HG02884 (cell line): ENCODE measurements at regions not wholly inside any gene's neighbourhood (a gene's known extent, or its start where the extent isn't known, plus 50 kb on each side); places are given as distances from the start of the nearest gene placed in this dataset.
"Not testable (repeated sequence)": the region's sequence is repeated elsewhere in the genome, so short reads cannot be mapped to it uniquely, and the experiment has no call there.

Source experiments
- ATAC-seq: cut with Tn5 transposase; IDR thresholded peaks from one replicate; pipeline ENCODE4 v1.9.1; 2021; ENCODE audit warnings: mild to moderate bottlenecking, moderate library complexity; ENCODE audit not compliant: unreplicated experiment

GRCh38 chr18:12179029-12179428 lies 75.1 kb upstream of the CIDEA start:
- not testable (repeated sequence) for ATAC-seq

DNA sequence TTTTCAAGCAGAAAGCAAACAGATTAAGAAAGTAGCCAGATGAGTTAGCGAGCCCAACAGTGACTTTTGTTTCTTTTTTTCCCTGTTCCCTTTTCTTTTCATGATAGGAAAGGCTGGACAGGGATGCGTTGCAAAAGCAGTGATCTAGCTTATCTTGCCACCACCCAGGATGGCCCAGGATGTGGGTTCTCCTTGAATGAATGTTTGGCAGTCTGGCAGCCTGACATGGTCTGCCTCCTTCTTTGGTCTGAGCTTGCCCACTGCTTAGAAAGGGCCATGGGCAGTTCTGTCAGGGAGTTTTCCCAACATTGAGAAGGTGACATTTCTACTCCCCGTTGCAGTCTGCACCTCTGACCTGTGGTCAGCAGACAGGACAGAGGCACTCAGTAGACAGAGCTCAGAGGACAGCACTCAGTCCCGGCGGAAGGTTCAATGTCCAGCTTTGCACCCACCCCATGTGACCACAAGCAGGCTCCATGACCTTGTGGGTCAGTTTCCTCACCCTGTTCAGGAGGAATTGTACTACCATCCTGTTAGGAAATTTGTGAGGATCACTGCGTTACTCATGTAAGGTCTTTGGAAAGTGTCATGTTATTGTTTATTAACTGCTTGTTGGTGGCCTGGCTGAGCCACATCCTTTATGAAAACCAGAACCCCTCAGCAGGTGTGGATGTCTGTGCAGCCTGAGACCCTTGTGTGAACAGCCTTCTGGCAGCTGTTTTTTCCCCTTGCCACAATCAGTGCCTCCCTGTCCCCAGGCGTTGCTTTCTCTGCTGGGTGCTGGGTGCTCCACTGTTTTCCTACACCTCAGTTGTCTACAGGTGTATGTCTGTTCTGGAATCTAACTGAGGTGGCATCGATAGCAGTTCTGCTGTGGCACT lies 74.2 kb upstream of the CIDEA start:
- ATAC-seq = not testable (repeated sequence)

- not testable (repeated sequence) for ATAC-seq
Measured at GRCh38 chr18:12198797-12199196, 55.4 kb upstream of the CIDEA start.

DNA sequence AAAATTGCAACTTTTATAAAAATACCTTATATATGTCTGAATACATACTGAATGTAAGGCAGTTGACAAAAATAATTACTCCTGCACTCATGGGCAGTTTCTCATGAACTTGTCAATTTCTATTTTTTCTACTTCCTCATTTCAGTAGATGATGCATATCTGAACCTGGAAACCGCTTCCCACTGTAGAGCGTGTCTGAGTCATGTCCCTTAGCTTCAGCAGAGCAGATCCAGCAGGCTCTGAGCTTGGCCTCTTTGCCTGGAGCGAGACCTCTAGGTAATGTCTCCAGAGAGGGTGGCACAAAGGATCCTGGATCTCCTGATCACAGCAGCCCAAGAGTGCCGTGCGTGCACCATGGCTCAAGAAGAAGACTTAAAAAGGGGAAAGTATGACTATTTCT lies 54.0 kb upstream of the CIDEA start:
- peak; percentile 99 for ATAC-seq
